ENCODE measurements at regions not wholly inside any gene's neighbourhood (a gene's known extent, or its start where the extent isn't known, plus 50 kb on each side); places are given as distances from the start of the nearest gene placed in this dataset.

GRCh38 chr9:13832446-13832845 lies 481.5 kb downstream of the NFIB start:
- no peaks in the 10 kb centered on the region for H3K79me2 ChIP-seq (ENCODE audit: control insufficient read depth, insufficient read depth, low read length)
- no peak overlapping the region for H3K4me2 ChIP-seq (ENCODE audit: insufficient read depth, low read length)
- no peaks in the 10 kb centered on the region for H3K9me3 ChIP-seq (replicated peaks; ENCODE audit: control insufficient read depth, insufficient read depth, low read length)
- intact Hi-C loops (cut with micrococcal nuclease) (no loop called here), dilution Hi-C loops (cut with MboI; ENCODE audit: extremely low pct_ligation_motif_present, low sequenced_read_pairs) (no loop called here)
- no peaks in the 10 kb centered on the region for H3K27me3 ChIP-seq (ENCODE audit: control insufficient read depth in 2 of 2, insufficient read depth in 2 of 2, low read length in 2 of 2)
- H3K36me3 ChIP-seq (ENCODE audit: control insufficient read depth in 2 of 2, extremely low read depth in 1 of 2, insufficient read depth in 2 of 2, low read length in 2 of 2) = no peaks in the 10 kb centered on the region
- H3K27ac ChIP-seq (ENCODE audit: insufficient read depth, low read depth, low read length) = no peak overlapping the region
- no peaks in the 10 kb centered on the region for H3K9me1 ChIP-seq (replicated peaks; ENCODE audit: control insufficient read depth, extremely low read depth, insufficient read depth, low read length)
- BruUV-seq (replicated peaks) = no TSS peak
- H3K4me1 ChIP-seq (ENCODE audit: control insufficient read depth, extremely low read depth, insufficient read depth, low read length) = no peaks in the 10 kb centered on the region
- H3K4me3 ChIP-seq (replicated peaks in 1 of 3; ENCODE audit: insufficient read depth in 1 of 3, low read depth in 1 of 3, low read length in 3 of 3) = no peak overlapping the region
- DNase-seq (ENCODE audit: low read depth, low spot score) (no peak), FAIRE-seq (no peak)
- TF ChIP-seq EZH2 (IDR thresholded peaks at IDR 0.05; ENCODE audit: borderline replicate concordance, low read depth, low read length, severe bottlenecking) = no peak
- no peak for TF ChIP-seq MAX (IDR thresholded peaks at IDR 0.05; ENCODE audit: insufficient read depth, insufficient read length)
- no peak for TF ChIP-seq JUN (IDR thresholded peaks at IDR 0.05; ENCODE audit: borderline replicate concordance, insufficient read depth, insufficient read length, low read depth)
- TF ChIP-seq POLR2A (IDR thresholded peaks at IDR 0.05; ENCODE audit: low read depth, low read length) = no peak
- TF ChIP-seq MYC (IDR thresholded peaks at IDR 0.05; ENCODE audit: low read depth, low read length) = no peak
- no peak for TF ChIP-seq GATA2 (IDR thresholded peaks at IDR 0.05; ENCODE audit: insufficient read depth, insufficient read length, low read depth, low read length)
- CTCF ChIA-PET = interaction anchor here (1.2 kb wide), 1 partner anchor 394 kb away, joined by 3 read pairs; no protein-coding TSS in a partner anchor
- no peak overlapping the region for H3K9ac ChIP-seq (replicated peaks; ENCODE audit: extremely low read depth, insufficient read depth, low read length)
- POLR2A ChIA-PET = no interaction called here
- H4K20me1 ChIP-seq (replicated peaks; ENCODE audit: control insufficient read depth, extremely low read depth, insufficient read depth, low read length) = no peaks in the 10 kb centered on the region
- H2AFZ ChIP-seq (ENCODE audit: low read depth, low read length) = no peak overlapping the region

- H3K9me3 ChIP-seq (replicated peaks; ENCODE audit: control insufficient read depth, insufficient read depth, low read length) = no peaks in the 10 kb centered on the region
- DNase-seq (ENCODE audit: low read depth, low spot score) (no peak), FAIRE-seq (no peak)
- H3K9me1 ChIP-seq (replicated peaks; ENCODE audit: control insufficient read depth, extremely low read depth, insufficient read depth, low read length) = no peaks in the 10 kb centered on the region
- POLR2A ChIA-PET = no interaction called here
- H3K4me3 ChIP-seq (replicated peaks in 1 of 3; ENCODE audit: insufficient read depth in 1 of 3, low read depth in 1 of 3, low read length in 3 of 3) = no peak overlapping the region
- CTCF ChIA-PET = no interaction called here
- dilution Hi-C loops (cut with MboI; ENCODE audit: extremely low pct_ligation_motif_present, low sequenced_read_pairs) = no loop called here
- H2AFZ ChIP-seq (ENCODE audit: low read depth, low read length) = no peak overlapping the region
- no peak overlapping the region for H3K9ac ChIP-seq (replicated peaks; ENCODE audit: extremely low read depth, insufficient read depth, low read length)
- no peaks in the 10 kb centered on the region for H3K36me3 ChIP-seq (ENCODE audit: control insufficient read depth in 2 of 2, extremely low read depth in 1 of 2, insufficient read depth in 2 of 2, low read length in 2 of 2)
- no peaks in the 10 kb centered on the region for H3K4me1 ChIP-seq (ENCODE audit: control insufficient read depth, extremely low read depth, insufficient read depth, low read length)
- intact Hi-C loops (cut with micrococcal nuclease) = no loop called here
- TF ChIP-seq FOS (IDR thresholded peaks at IDR 0.05; ENCODE audit: borderline replicate concordance, insufficient read depth, low read length) (no peak), JUN (IDR thresholded peaks at IDR 0.05; ENCODE audit: borderline replicate concordance, insufficient read depth, insufficient read length, low read depth) (no peak), CTCF (IDR thresholded peaks at IDR 0.05; ENCODE audit: extremely low read depth in 1 of 2, insufficient read depth in 1 of 2, low read depth in 1 of 2, low read length in 2 of 2) (no peak), MAX (IDR thresholded peaks at IDR 0.05; ENCODE audit: insufficient read depth, insufficient read length) (no peak), MYC (IDR thresholded peaks at IDR 0.05; ENCODE audit: low read depth, low read length) (no peak), GATA2 (IDR thresholded peaks at IDR 0.05; ENCODE audit: insufficient read depth, insufficient read length, low read depth, low read length) (no peak)
- no peak overlapping the region for H3K4me2 ChIP-seq (ENCODE audit: insufficient read depth, low read length)
- no peaks in the 10 kb centered on the region for H3K27me3 ChIP-seq (ENCODE audit: control insufficient read depth in 2 of 2, insufficient read depth in 2 of 2, low read length in 2 of 2)
- no TSS peak for BruUV-seq (replicated peaks)
- H3K27ac ChIP-seq (ENCODE audit: insufficient read depth, low read depth, low read length) = no peak overlapping the region
- no peaks in the 10 kb centered on the region for H3K79me2 ChIP-seq (ENCODE audit: control insufficient read depth, insufficient read depth, low read length)
- H4K20me1 ChIP-seq (replicated peaks; ENCODE audit: control insufficient read depth, extremely low read depth, insufficient read depth, low read length) = no peaks in the 10 kb centered on the region
Measured at GRCh38 chr9:13823026-13823425, 490.9 kb downstream of the NFIB start.

Measured in endothelial cell of umbilical vein (primary cell).